LNCaP clone FGC (cell line): ENCODE measurements at regions not wholly inside any gene's neighbourhood (a gene's known extent, or its start where the extent isn't known, plus 50 kb on each side); places are given as distances from the start of the nearest gene placed in this dataset.

ENCODE experiments used
- DNase-seq: peaks from one replicate; pipeline ENCODE4 v3.0.0-alpha.2; 2011; ENCODE audit warnings: low read depth
- H3K4me3 ChIP-seq: 2 replicates; pipeline ENCODE4 v1.5.1; 2011; ENCODE audit warnings: mild to moderate bottlenecking, low read depth, low read length, control low read depth
- TF ChIP-seq, protein P1 (sequence below): IDR thresholded peaks from 2 replicates; pipeline ENCODE4 v1.5.1; 2012; ENCODE audit warnings: mild to moderate bottlenecking; ENCODE audit not compliant: control insufficient read depth, insufficient read depth; ENCODE audit errors: extremely low read depth

DNA sequence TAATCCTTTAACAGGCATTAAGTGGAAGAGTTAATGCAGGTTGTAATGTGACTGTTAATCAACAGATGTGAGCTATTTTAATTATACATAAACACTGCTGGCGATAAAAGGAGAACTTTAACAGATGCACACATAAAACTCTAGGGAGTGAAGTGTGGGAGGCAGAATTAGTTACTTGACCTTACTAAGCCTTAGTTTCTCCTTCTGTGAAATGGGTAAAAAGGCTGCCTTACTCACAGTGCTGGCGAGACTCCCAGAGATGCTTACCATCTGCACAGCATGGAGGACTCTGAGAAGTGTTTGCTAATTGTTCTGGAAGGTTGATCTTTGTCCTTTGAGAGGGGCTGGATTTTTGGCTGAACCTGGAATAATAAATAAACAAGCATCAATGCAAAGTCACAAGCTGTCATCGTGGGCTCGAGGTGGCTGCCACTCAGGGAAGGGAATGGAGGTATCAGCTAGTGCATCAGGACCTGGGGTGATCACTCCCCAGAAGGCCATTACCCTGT, 58.6 kb upstream of the MPEG1 start:
- DNase-seq, result no peak
- H3K4me3 ChIP-seq, result no peak overlapping the region
- TF ChIP-seq, protein P1, sequence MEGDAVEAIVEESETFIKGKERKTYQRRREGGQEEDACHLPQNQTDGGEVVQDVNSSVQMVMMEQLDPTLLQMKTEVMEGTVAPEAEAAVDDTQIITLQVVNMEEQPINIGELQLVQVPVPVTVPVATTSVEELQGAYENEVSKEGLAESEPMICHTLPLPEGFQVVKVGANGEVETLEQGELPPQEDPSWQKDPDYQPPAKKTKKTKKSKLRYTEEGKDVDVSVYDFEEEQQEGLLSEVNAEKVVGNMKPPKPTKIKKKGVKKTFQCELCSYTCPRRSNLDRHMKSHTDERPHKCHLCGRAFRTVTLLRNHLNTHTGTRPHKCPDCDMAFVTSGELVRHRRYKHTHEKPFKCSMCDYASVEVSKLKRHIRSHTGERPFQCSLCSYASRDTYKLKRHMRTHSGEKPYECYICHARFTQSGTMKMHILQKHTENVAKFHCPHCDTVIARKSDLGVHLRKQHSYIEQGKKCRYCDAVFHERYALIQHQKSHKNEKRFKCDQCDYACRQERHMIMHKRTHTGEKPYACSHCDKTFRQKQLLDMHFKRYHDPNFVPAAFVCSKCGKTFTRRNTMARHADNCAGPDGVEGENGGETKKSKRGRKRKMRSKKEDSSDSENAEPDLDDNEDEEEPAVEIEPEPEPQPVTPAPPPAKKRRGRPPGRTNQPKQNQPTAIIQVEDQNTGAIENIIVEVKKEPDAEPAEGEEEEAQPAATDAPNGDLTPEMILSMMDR, result no peak

DNA sequence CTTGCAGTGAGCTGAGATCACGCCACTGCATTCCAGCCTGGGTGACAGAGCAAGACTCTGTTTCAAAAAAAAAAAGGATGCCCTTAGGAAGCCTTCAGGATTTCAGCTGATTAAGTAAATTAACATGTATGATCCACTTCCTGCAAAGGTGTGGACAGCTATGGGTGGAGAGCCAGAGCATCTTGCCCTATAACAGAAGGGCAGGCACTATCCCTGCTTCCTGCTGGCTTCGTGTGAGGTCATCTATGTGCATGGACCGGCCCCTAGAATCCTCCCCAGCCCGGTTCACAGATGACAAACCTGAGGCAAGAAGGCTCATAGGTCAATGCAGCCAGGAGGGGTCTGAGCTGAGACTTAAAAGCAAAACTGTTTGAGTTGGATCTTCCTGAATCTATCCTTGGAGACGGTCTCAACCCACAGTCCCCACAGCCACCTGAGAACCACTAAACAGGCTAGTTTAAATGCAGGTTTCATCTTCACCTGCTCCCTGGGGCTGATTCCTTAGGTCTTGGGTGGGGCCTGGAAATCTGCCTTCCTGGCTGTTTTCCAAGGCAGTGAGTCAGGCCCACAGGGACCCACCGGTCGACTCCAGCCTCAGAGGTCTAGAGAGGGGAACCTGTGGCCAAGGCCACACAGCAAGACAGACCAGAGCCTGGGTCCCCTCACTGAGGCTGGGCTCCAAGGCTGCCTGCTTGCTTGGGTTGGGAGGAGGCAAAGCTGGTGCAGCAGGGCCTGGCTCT, 55.2 kb upstream of the MPEG1 start:
- no peak overlapping the region for H3K4me3 ChIP-seq
- DNase-seq, result no peak
- TF ChIP-seq, protein P1, result no peak

DNA sequence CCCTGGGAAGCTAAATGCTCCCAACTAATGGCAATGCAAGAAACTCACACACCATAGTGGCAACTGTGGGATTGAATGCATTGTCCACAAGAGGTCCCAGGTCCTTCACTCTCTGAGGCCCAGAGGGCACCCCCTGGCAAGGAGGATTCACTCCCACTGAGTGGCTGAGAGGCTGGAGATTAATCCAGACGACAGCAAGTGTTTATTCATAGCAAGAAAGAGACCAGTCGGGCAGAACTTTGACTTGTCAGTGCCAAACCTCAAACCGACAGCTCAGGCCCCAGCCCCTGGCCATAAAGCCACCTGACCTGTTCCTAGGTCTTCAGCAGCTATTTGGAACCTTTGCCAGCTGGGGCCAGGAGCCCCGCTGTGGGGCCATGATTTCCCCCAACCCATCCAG, 54.5 kb upstream of the MPEG1 start:
- no peak for DNase-seq
- TF ChIP-seq, protein P1, result no peak
- no peak overlapping the region for H3K4me3 ChIP-seq

DNA sequence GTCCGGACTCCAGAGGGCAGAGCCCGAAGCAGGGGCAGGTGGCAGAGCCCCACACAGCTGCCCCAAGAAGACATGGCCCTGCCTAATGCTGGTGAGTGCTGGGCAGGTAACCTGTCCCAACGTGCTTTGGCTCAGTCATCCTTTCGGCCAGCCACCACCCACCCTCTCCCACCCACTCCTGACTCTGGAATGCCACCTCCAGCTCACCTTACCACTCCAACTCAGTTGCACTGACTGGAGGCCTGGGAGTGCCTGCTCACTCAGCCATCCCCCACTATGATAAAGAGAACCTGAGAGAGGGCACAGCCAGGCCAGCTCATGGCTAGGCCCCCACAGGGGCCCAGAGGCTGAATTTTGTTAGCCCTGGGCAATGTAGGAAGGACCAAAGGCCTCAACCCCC, 53.8 kb upstream of the MPEG1 start:
- no peak overlapping the region for H3K4me3 ChIP-seq

DNA sequence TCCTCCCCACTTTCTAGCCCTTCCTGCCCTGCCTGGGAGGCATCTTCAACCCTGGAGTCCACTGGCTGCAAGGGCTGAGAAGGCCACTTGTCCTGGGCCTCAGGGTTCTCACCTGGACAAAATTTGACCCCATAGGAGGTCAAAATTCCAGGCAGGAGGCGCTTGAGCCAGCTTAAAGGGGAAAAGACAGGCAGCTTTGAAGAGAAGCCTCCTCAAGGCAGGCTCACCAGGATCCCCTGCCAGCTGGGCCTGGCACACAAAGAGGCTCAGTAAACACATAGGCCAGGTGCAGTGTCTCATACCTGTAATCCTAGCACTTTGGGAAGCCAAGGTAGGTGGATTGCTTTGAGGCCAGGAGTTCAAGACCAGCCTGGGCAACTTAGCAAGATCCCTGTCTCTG, 53.0 kb upstream of the MPEG1 start:
- no peak for DNase-seq
- TF ChIP-seq, protein P1, result no peak
- no peak overlapping the region for H3K4me3 ChIP-seq

More for the DNA sequence above, 53.8 kb upstream of the MPEG1 start:
- TF ChIP-seq, protein P1, result no peak
- no peak for DNase-seq

DNA sequence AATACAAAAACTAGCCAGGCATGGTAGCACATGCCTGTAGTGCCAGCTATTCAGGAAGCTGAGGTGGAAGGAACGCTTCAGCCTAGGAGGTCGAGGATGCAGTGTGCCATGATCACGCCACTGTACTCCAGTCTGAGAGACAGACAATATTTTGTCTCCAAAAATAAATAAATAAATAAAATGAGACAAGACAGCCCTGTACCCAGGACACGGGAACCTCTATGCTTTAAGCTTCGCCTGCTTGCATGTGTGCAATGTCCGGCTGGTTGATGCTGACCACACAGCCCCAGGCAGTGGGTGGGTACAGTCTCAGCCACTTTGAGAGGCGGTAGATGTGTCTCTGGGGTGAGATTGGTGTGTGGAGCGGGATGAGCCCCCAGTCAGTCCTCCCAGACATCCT, 52.0 kb upstream of the MPEG1 start:
- TF ChIP-seq, protein P1, result no peak
- H3K4me3 ChIP-seq, result no peak overlapping the region
- DNase-seq, result no peak

DNA sequence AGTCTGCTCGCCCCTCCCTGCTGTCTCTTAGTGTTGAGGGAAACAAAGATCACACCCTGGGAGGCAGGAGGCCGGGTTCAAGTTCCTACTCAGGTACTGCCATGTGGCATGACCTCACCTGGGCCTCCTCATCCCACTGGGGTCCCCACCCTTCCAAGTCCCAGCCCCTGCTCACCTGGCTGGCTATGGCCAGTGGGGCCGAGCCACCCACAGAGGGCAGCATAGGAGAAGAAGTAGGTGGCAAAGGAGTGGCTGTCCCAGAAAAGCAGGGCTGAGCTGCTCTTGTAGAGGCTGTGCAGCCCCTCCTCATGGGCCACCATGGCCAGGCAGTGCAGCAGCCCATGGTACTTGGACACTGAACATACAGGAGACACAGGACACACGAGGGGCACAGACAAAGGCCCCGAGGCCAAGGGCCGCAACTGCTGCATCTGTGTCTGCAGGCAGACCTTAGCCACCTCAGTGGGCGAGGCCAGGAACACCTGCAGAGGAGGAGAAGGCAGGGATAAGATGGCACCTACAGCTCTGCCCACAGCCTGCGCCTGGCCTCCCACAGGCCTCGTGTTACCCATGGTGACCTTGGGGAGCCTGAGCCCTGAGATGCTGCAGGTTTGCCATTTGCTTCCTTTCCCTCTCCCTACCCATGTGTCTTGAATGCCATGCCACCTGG, 50.6 kb upstream of the MPEG1 start:
- DNase-seq, result no peak
- TF ChIP-seq, protein P1, result peak; percentile 73
- H3K4me3 ChIP-seq, result no peak overlapping the region
